Pancreas (tissue), 10 donors: ENCODE measurements at regions not wholly inside any gene's neighbourhood (a gene's known extent, or its start where the extent isn't known, plus 50 kb on each side); places are given as distances from the start of the nearest gene placed in this dataset.

Experiments
- ATAC-seq, 4 donors: fragments of 200-7000 bp; cut with Tn5 transposase; one replicate each; pipeline versions ENCODE4 v1.8.0 to v1.9.1; 2020; ENCODE audit warnings: mild to moderate bottlenecking in 4 of 4, moderate library complexity in 4 of 4
- DNase-seq, 6 donors: peaks; one replicate each; pipeline ENCODE4 v3.0.0-alpha.2; 2020
- FAIRE-seq: peaks from 2 replicates; lab custom pipeline; 2012; peaks lifted over from hg19 to GRCh38; lab: Jason Lieb, UNC
- H3K27ac ChIP-seq, 4 donors: fragments of 200-600 bp; sonication (generic); 1 replicate in 3 of 4; 2 replicates in 1 of 4; pipeline versions ENCODE4 v1.5.0 to v1.8.0; 2020
- H3K27me3 ChIP-seq, 4 donors: fragments of 200-600 bp; one replicate each; pipeline ENCODE4 v1.8.0; 2021
- H3K36me3 ChIP-seq, 3 donors: fragments of 200-600 bp; sonication (generic) in 1 of 3; one replicate each; pipeline versions ENCODE4 v1.5.0 to v1.8.0; 2020 to 2021
- H3K4me1 ChIP-seq, 3 donors: fragments of 200-600 bp; one replicate each; pipeline ENCODE4 v1.8.0; 2021
- H3K4me3 ChIP-seq, 4 donors: fragments of 200-600 bp; sonication (generic) in 2 of 4; one replicate each; pipeline versions ENCODE4 v1.5.0 to v1.8.0; 2020 to 2021
- H3K9me3 ChIP-seq, 4 donors: fragments of 200-600 bp; one replicate each; pipeline ENCODE4 v1.8.0; 2021
- CTCF ChIP-seq, 4 donors: fragments of 200-600 bp; sonication (generic) in 3 of 4; IDR thresholded peaks; one replicate each; pipeline versions ENCODE4 v1.5.0 to v1.8.0; 2021; ENCODE audit warnings: antibody characterized with exemption in 4 of 4
- WGBS, 2 donors: extraction: QIAGEN DNeasy Blood & Tissue Kit; methylation state at CpG; one replicate each; pipeline ENCODE4 v1.1.7; 2013; 5-methylcytosine and 5-hydroxymethylcytosine counted together
- intact Hi-C, 3 donors: fragments of 100-400 bp; cut with DNase I; formaldehyde crosslinking; loops; one replicate each; pipeline versions ENCODE4 v1.11.1 to v1.14.2; 2022
- donor health status: healthy with polysubstance abuse.
- donor health status: DM: no; HTN: no; CAD: no; lungs with moderate emphysema.
- donor health status: DM: no; HTN: no; CAD: no.
- donor health status: control.
- donor health status: control.
- donor health status: Bipolar disorder and iron deficiency.
- donor health status: DM: yes; HTN: yes; CAD: no.
- donor health status: DM: no; HTN: no; CAD: no.
- donor health status: DM: no; HTN: no; CAD: no.
- donor health status: DM: yes; HTN: yes; CAD: no.

GRCh38 chr12:87923361-87923760 is 105.8 kb downstream of the C12orf50 start:
- no peak for ATAC-seq
- Histone ChIP-seq H3K27ac (no peak overlapping the region), H3K9me3 (no peaks in the 10 kb centered on the region), H3K27me3 (no peaks in the 10 kb centered on the region), H3K4me3 (no peak overlapping the region), H3K36me3 (no peaks in the 10 kb centered on the region), H3K4me1 (no peaks in the 10 kb centered on the region)
- DNase-seq, result no peak
- WGBS, 2 donors, result 46 to 65% methylated on average over 3 of the region's 3 CpGs
- intact Hi-C loops, result no loop called here
- FAIRE-seq, result no peak
- no peak for TF ChIP-seq CTCF (IDR thresholded peaks at IDR 0.05)

GRCh38 chr12:87922736-87923135 is 106.5 kb downstream of the C12orf50 start:
- Histone ChIP-seq H3K27me3 (no peaks in the 10 kb centered on the region), H3K4me3 (no peak overlapping the region), H3K36me3 (no peaks in the 10 kb centered on the region), H3K9me3 (no peaks in the 10 kb centered on the region), H3K27ac (no peak overlapping the region), H3K4me1 (no peaks in the 10 kb centered on the region)
- ATAC-seq, result no peak
- no peak for FAIRE-seq
- no peak for TF ChIP-seq CTCF (IDR thresholded peaks at IDR 0.05)
- DNase-seq, result no peak
- intact Hi-C loops, result no loop called here
- WGBS, 2 donors, result 41 to 56% methylated on average over 2 of the region's 2 CpGs

- FAIRE-seq, result no peak
- intact Hi-C loops, result no loop called here
- H3K4me3 ChIP-seq, result no peak overlapping the region
- H3K4me1 ChIP-seq, result no peaks in the 10 kb centered on the region
- no peak for TF ChIP-seq CTCF (IDR thresholded peaks at IDR 0.05)
- H3K27me3 ChIP-seq, result no peaks in the 10 kb centered on the region
- DNase-seq, result no peak
- no peaks in the 10 kb centered on the region for H3K36me3 ChIP-seq
- no peaks in the 10 kb centered on the region for H3K9me3 ChIP-seq
- no peak for ATAC-seq
- no peak overlapping the region for H3K27ac ChIP-seq
- 48 to 57% methylated on average over 4 of the region's 4 CpGs for WGBS, 2 donors
These were observed 107.6 kb downstream of the C12orf50 start for GRCh38 chr12:87921621-87922020.

GRCh38 chr12:87920139-87920538 is 109.1 kb downstream of the C12orf50 start:
- H3K36me3 ChIP-seq, result no peaks in the 10 kb centered on the region
- no peak for ATAC-seq
- TF ChIP-seq CTCF (IDR thresholded peaks at IDR 0.05), result no peak
- H3K27me3 ChIP-seq, result no peaks in the 10 kb centered on the region
- H3K4me3 ChIP-seq, result no peak overlapping the region
- intact Hi-C loops, result no loop called here
- no peaks in the 10 kb centered on the region for H3K9me3 ChIP-seq
- no peak for DNase-seq
- no peaks in the 10 kb centered on the region for H3K4me1 ChIP-seq
- no peak overlapping the region for H3K27ac ChIP-seq
- FAIRE-seq, result no peak

GRCh38 chr12:87901457-87901856 is 127.7 kb downstream of the C12orf50 start:
- H3K36me3 ChIP-seq, result no peaks in the 10 kb centered on the region
- H3K9me3 ChIP-seq, result no peaks in the 10 kb centered on the region
- H3K27me3 ChIP-seq, result no peaks in the 10 kb centered on the region
- no peak for TF ChIP-seq CTCF (IDR thresholded peaks at IDR 0.05)
- intact Hi-C loops, result no loop called here
- FAIRE-seq (no peak), ATAC-seq (no peak), DNase-seq (no peak)
- H3K27ac ChIP-seq, result no peak overlapping the region
- 67 to 74% methylated on average over 4 of the region's 4 CpGs for WGBS, 2 donors
- no peak overlapping the region for H3K4me3 ChIP-seq
- no peaks in the 10 kb centered on the region for H3K4me1 ChIP-seq
